Mesenchymal stem cell (in vitro differentiated cells and primary cell): ENCODE measurements at regions not wholly inside any gene's neighbourhood (a gene's known extent, or its start where the extent isn't known, plus 50 kb on each side); places are given as distances from the start of the nearest gene placed in this dataset.

Experiments
- DNase-seq: peaks from one replicate; pipeline ENCODE4 v3.0.0-alpha.2; 2013
- H2AFZ ChIP-seq: one replicate; pipeline ENCODE4 v1.6.1; 2013; ENCODE audit warnings: low read depth, mild to moderate bottlenecking, control low read depth, inconsistent platforms, low read length, moderate library complexity
- H2AK5ac ChIP-seq: 2 replicates; pipeline ENCODE4 v1.6.1; 2013; ENCODE audit warnings: low read length, moderate library complexity, mild to moderate bottlenecking, inconsistent platforms; ENCODE audit not compliant: severe bottlenecking
- H2BK120ac ChIP-seq: one replicate; pipeline ENCODE4 v1.6.1; 2013; ENCODE audit warnings: low read depth, mild to moderate bottlenecking, inconsistent platforms, low read length, moderate library complexity
- H2BK12ac ChIP-seq, 2 experiments: one replicate each; pipeline ENCODE4 v1.6.1; 2013; ENCODE audit warnings: inconsistent platforms in 2 of 2, low read length in 2 of 2, mild to moderate bottlenecking in 2 of 2, moderate library complexity in 2 of 2, control low read depth in 1 of 2
- H2BK15ac ChIP-seq: one replicate; pipeline ENCODE4 v1.6.1; 2013; ENCODE audit warnings: mild to moderate bottlenecking, low read depth, inconsistent platforms; ENCODE audit not compliant: poor library complexity, severe bottlenecking
- H2BK5ac ChIP-seq: 2 replicates; pipeline ENCODE4 v1.6.1; 2013; ENCODE audit warnings: low read depth, mild to moderate bottlenecking, low read length, control low read depth, inconsistent platforms; ENCODE audit not compliant: poor library complexity, severe bottlenecking
- H3K14ac ChIP-seq, 2 experiments: one replicate each; pipeline ENCODE4 v1.6.1; 2013; ENCODE audit warnings: inconsistent platforms in 2 of 2, low read length in 2 of 2, control low read depth in 1 of 2, mild to moderate bottlenecking in 1 of 2, moderate library complexity in 1 of 2
- H3K18ac ChIP-seq, 2 experiments: one replicate each; pipeline ENCODE4 v1.6.1; 2013; ENCODE audit warnings: inconsistent platforms in 2 of 2, low read length in 2 of 2, control low read depth in 1 of 2, low read depth in 1 of 2, mild to moderate bottlenecking in 1 of 2
- H3K23ac ChIP-seq, 2 experiments: one replicate each; pipeline ENCODE4 v1.6.1; 2013; ENCODE audit warnings: inconsistent platforms in 2 of 2, low read length in 2 of 2, mild to moderate bottlenecking in 2 of 2, moderate library complexity in 2 of 2, control low read depth in 1 of 2
- H3K27ac ChIP-seq: 2 replicates; pipeline ENCODE4 v1.5.1; 2013; ENCODE audit warnings: mild to moderate bottlenecking, moderate library complexity, low read length, control low read depth, inconsistent platforms; ENCODE audit not compliant: poor library complexity, severe bottlenecking
- H3K27me3 ChIP-seq, 2 experiments: 2 replicates each; pipeline versions ENCODE4 v1.6.1 to v1.7.0; 2013; ENCODE audit warnings: low read length in 2 of 2, mild to moderate bottlenecking in 2 of 2, moderate library complexity in 2 of 2, control low read depth in 1 of 2, inconsistent platforms in 1 of 2; ENCODE audit not compliant: control insufficient read depth in 1 of 2, insufficient read depth in 1 of 2
- H3K36me3 ChIP-seq, 2 experiments: 2 replicates each; pipeline versions ENCODE4 v1.6.1 to v1.7.0; 2013; ENCODE audit warnings: low read length in 2 of 2, control low read depth in 1 of 2, inconsistent platforms in 1 of 2, low read depth in 1 of 2, mild to moderate bottlenecking in 1 of 2; ENCODE audit not compliant: insufficient read depth in 2 of 2, control insufficient read depth in 1 of 2
- H3K4ac ChIP-seq, 2 experiments: one replicate each; pipeline ENCODE4 v1.6.1; 2013; ENCODE audit warnings: inconsistent platforms in 2 of 2, low read length in 2 of 2, mild to moderate bottlenecking in 2 of 2, moderate library complexity in 2 of 2, control low read depth in 1 of 2, low read depth in 1 of 2
- H3K4me1 ChIP-seq: 2 replicates; pipeline ENCODE4 v1.6.1; 2013; ENCODE audit warnings: low read depth, low read length, control low read depth; ENCODE audit not compliant: control insufficient read depth, insufficient read depth
- H3K4me2 ChIP-seq: 2 replicates; pipeline ENCODE4 v1.6.1; 2013; ENCODE audit warnings: low read length, mild to moderate bottlenecking, inconsistent platforms; ENCODE audit not compliant: poor library complexity, severe bottlenecking
- H3K4me3 ChIP-seq, 2 experiments: 2 replicates each; pipeline versions ENCODE4 v1.5.1 to v1.7.0; 2013; ENCODE audit warnings: low read length in 2 of 2, mild to moderate bottlenecking in 2 of 2, control low read depth in 1 of 2, low read depth in 1 of 2; ENCODE audit not compliant: insufficient read depth in 1 of 2
- H3K79me1 ChIP-seq: replicated peaks from 2 replicates; pipeline ENCODE4 v1.6.1; 2013; ENCODE audit warnings: mild to moderate bottlenecking, control low read depth, low read length, inconsistent platforms; ENCODE audit not compliant: poor library complexity, severe bottlenecking
- H3K9ac ChIP-seq: 2 replicates; pipeline ENCODE4 v1.7.0; 2013; ENCODE audit warnings: mild to moderate bottlenecking, low read length, moderate library complexity
- H3K9me3 ChIP-seq: 2 replicates; pipeline ENCODE4 v1.7.0; 2013; ENCODE audit warnings: mild to moderate bottlenecking, low read length; ENCODE audit not compliant: control insufficient read depth
- H4K8ac ChIP-seq: one replicate; pipeline ENCODE4 v1.6.1; 2013; ENCODE audit warnings: inconsistent platforms, mild to moderate bottlenecking, low read length, moderate library complexity
- H4K91ac ChIP-seq: one replicate; pipeline ENCODE4 v1.6.1; 2013; ENCODE audit warnings: mild to moderate bottlenecking, low read length, inconsistent platforms
- WGBS: methylation state at CpG from one replicate; pipeline ENCODE4 v1.1.7; 2013; ENCODE audit warnings: mixed read lengths; 5-methylcytosine and 5-hydroxymethylcytosine counted together

DNA sequence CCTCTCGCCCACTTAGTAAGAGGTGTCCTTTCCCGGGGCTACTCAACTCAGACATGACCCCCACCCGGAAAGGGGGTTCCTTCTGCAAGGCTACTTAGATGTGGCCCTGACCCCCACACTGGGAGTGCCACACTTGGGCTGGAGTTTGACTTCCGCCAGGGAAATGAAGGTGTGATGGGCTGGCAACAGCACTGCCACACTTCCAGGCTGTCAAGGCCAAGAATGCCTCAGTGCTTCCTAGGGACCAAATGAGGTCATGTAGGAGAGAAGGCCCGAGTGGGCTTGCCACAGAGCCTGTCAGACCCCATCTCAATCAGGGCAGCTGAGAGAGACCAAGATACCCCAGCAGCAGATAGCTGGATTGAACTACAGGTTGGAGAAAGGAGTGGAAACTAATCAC is 55.5 kb downstream of the DRD1 start:
- no peak overlapping the region for H3K23ac ChIP-seq
- no peak overlapping the region for H3K4me3 ChIP-seq
- H2AFZ ChIP-seq: no peak overlapping the region
- no peak overlapping the region for H4K8ac ChIP-seq
- no peaks in the 10 kb centered on the region for H3K36me3 ChIP-seq
- H2BK5ac ChIP-seq: no peak overlapping the region
- no peak overlapping the region for H2AK5ac ChIP-seq
- H2BK120ac ChIP-seq: no peak overlapping the region
- no peak overlapping the region for H3K14ac ChIP-seq
- peaks cover 0 to 39% of the 10 kb centered on the region in 2 experiments for H3K27me3 ChIP-seq
- no peak overlapping the region for H3K27ac ChIP-seq
- H2BK15ac ChIP-seq: no peak overlapping the region
- no peak overlapping the region for H3K4me2 ChIP-seq
- no peaks in the 10 kb centered on the region for H3K79me1 ChIP-seq
- H3K18ac ChIP-seq: no peak overlapping the region
- H3K9ac ChIP-seq: no peak overlapping the region
- H4K91ac ChIP-seq: no peak overlapping the region
- no peak overlapping the region for H3K4ac ChIP-seq
- 63% methylated on average over 5 of the region's 5 CpGs for WGBS
- no peak overlapping the region for H2BK12ac ChIP-seq
- no peaks in the 10 kb centered on the region for H3K9me3 ChIP-seq
- H3K4me1 ChIP-seq: no peaks in the 10 kb centered on the region
- no peak for DNase-seq

DNA sequence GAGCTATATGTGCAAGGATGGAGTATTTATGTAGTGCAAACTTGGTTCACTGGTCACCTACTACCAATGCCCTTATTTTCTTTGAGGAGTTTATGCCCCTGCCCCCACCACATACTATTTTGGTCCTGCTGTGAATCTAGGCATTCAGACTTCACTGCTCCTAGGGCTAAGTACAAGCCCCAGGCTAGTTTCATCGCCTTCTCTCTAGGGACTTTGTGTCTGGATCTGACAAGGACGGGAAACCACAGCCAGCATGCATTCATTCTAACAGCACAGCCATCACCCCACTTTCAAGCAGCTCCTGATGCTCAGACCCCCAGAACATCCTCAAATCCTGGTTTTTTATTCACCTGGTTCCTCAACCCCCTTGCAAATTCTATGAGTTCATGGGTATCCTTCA is 56.8 kb downstream of the DRD1 start:
- Histone ChIP-seq H3K36me3 (no peaks in the 10 kb centered on the region), H3K27me3 (peaks cover 0 to 51% of the 10 kb centered on the region in 2 experiments), H2BK12ac (no peak overlapping the region), H3K9me3 (no peaks in the 10 kb centered on the region), H3K4me3 (no peak overlapping the region), H4K8ac (no peak overlapping the region), H3K79me1 (no peaks in the 10 kb centered on the region), H3K14ac (no peak overlapping the region), H2BK15ac (no peak overlapping the region), H3K18ac (no peak overlapping the region), H3K23ac (no peak overlapping the region), H3K9ac (no peak overlapping the region), H4K91ac (no peak overlapping the region), H2BK5ac (no peak overlapping the region), H2BK120ac (no peak overlapping the region), H3K4ac (no peak overlapping the region), H2AFZ (no peak overlapping the region), H3K4me1 (no peaks in the 10 kb centered on the region), H3K4me2 (no peak overlapping the region), H3K27ac (no peak overlapping the region), H2AK5ac (no peak overlapping the region)
- DNase-seq: no peak
- WGBS: 49% methylated on average over 2 of the region's 2 CpGs

DNA sequence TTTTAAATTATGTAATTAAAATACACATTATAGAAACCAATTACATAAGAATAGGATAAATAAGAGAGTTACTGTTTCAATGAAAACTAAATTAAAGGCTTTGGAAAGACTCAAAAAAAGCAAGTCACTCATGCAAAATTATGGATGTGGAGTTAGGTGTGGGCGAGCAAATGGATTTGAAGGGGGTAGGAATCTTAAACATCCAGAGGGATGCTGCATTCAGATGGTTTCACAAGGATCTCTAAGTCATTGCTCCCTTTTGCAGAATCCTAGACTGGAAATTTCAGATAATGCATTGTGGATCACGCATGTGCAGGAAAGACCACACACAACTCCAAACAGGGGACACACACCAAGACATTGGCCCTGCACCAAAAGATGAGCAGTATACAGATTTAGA is 57.5 kb downstream of the DRD1 start:
- no peak overlapping the region for H2AK5ac ChIP-seq
- H3K27me3 ChIP-seq: peaks cover 0 to 56% of the 10 kb centered on the region in 2 experiments
- no peaks in the 10 kb centered on the region for H3K4me1 ChIP-seq
- no peak overlapping the region for H3K14ac ChIP-seq
- 62% methylated on average over 2 of the region's 2 CpGs for WGBS
- H3K23ac ChIP-seq: no peak overlapping the region
- no peak for DNase-seq
- H2AFZ ChIP-seq: no peak overlapping the region
- H3K79me1 ChIP-seq: no peaks in the 10 kb centered on the region
- no peak overlapping the region for H3K9ac ChIP-seq
- no peak overlapping the region for H2BK120ac ChIP-seq
- H3K9me3 ChIP-seq: no peaks in the 10 kb centered on the region
- no peak overlapping the region for H3K4me2 ChIP-seq
- H2BK5ac ChIP-seq: no peak overlapping the region
- H4K8ac ChIP-seq: no peak overlapping the region
- H2BK12ac ChIP-seq: no peak overlapping the region
- H3K4me3 ChIP-seq: no peak overlapping the region
- H4K91ac ChIP-seq: no peak overlapping the region
- H3K18ac ChIP-seq: no peak overlapping the region
- no peak overlapping the region for H3K27ac ChIP-seq
- no peak overlapping the region for H2BK15ac ChIP-seq
- no peaks in the 10 kb centered on the region for H3K36me3 ChIP-seq
- no peak overlapping the region for H3K4ac ChIP-seq

DNA sequence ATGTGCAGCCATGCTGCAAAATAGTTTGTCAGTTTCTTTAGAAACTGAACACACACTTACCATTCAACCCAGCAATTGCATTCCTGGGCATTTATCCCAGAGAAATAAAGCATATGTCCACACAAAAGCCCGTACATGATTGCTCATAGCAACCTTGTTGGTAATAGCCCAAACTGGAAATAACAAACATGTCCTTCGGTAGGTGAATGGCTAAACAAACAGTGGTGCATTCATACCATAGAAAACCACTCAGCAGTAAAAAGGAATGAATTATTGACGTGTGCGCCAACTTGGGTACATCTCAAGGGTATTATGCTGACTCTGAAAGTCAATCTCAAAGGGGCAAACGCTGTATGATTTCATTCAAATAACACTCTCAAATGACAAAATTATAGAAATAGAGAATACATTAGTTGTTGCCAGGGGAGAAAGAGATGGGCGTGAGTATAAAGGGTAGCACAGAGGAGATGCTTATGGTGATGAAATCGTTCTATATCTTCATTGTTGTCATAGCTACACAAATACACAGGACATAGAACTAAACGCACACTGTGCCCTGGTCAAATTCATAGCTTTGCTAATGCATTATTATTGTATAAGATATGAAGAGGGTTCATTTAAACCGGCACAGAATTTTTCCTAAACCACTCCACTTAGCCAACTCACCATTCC is 58.2 kb downstream of the DRD1 start:
- H2BK5ac ChIP-seq: no peak overlapping the region
- no peak overlapping the region for H3K18ac ChIP-seq
- H3K27ac ChIP-seq: no peak overlapping the region
- no peak overlapping the region for H3K4me3 ChIP-seq
- H3K36me3 ChIP-seq: no peaks in the 10 kb centered on the region
- WGBS: 75% methylated on average over 6 of the region's 9 CpGs
- H3K9me3 ChIP-seq: no peaks in the 10 kb centered on the region
- H2BK12ac ChIP-seq: no peak overlapping the region
- H3K4me2 ChIP-seq: no peak overlapping the region
- no peak overlapping the region for H3K9ac ChIP-seq
- H3K4me1 ChIP-seq: no peaks in the 10 kb centered on the region
- no peaks in the 10 kb centered on the region for H3K79me1 ChIP-seq
- no peak overlapping the region for H4K91ac ChIP-seq
- no peak overlapping the region for H2AFZ ChIP-seq
- H3K4ac ChIP-seq: no peak overlapping the region
- no peak overlapping the region for H2BK15ac ChIP-seq
- H3K27me3 ChIP-seq: peaks cover 0 to 58% of the 10 kb centered on the region in 2 experiments
- DNase-seq: no peak
- H2BK120ac ChIP-seq: no peak overlapping the region
- H3K23ac ChIP-seq: no peak overlapping the region
- H3K14ac ChIP-seq: no peak overlapping the region
- no peak overlapping the region for H2AK5ac ChIP-seq
- H4K8ac ChIP-seq: no peak overlapping the region
